ENCODE measurements at regions not wholly inside any gene's neighbourhood (a gene's known extent, or its start where the extent isn't known, plus 50 kb on each side); places are given as distances from the start of the nearest gene placed in this dataset.

DNA sequence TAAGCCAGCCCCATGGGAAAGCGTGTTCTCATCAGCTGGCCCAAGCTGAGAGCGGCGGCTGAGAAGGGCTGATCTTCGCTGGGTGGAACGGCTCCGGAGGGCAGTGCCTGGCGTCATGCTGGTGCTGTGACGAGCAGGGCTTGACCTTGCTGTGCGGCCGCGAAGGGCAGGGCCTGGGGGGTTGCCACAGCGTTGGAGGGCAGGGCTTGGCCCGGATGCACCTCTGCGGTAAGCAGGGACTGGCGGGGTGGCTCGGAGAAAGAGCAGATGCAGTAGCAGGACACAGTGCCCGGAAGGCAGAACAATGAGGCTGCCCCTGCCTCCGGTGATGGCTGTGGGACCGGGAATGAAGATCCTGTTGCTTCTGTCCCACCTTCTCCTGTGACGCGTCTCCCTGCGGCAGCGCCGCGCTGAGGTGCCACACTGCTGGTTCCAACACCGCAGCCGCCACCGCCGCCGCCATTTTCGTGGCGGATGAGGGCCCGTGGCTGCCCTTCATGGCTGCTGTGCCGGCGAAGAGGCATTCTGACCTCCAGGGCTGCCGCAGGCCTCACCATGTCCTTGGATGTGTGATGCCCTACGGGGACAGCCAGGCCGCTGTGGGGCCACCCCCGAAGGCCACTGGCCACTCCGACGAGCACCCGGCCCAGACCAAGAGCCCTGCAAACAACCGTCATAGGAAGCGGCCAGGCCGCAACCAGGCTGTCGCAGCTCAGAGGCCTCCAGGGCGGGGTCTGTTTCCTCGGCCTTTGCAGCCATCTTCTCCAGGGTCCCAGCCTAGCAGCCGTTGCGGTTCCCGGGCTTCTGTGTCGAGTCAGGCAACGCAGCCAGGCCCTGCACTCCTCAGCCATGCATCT is 890.5 kb upstream of the CTNND2 start:
- Mint-ChIP-seq H3K4me1 (no peaks in the 10 kb centered on the region), H3K27me3 (ENCODE audit: low read depth in 3 of 3) (peaks cover 0 to 5% (median 0%) of the 10 kb centered on the region in 3 donors), H3K27ac (no peak overlapping the region), H3K36me3 (peaks cover 3 to 10% (median 8%) of the 10 kb centered on the region in 3 donors), H3K4me3 (no peak overlapping the region), H3K9me3 (peaks cover 0 to 6% (median 3%) of the 10 kb centered on the region in 6 donors)
- DNase-seq, result no peak

- no peaks in the 10 kb centered on the region for H3K4me1 Mint-ChIP-seq
- H3K27ac Mint-ChIP-seq, result no peak overlapping the region
- DNase-seq, result no peak
- peaks cover 0 to 6% (median 3%) of the 10 kb centered on the region in 6 donors for H3K9me3 Mint-ChIP-seq
- H3K4me3 Mint-ChIP-seq, result no peak overlapping the region
- peaks cover 0 to 5% (median 0%) of the 10 kb centered on the region in 3 donors for H3K27me3 Mint-ChIP-seq (ENCODE audit: low read depth in 3 of 3)
- peaks cover 3 to 8% (median 7%) of the 10 kb centered on the region in 3 donors for H3K36me3 Mint-ChIP-seq
These were observed 889.1 kb upstream of the CTNND2 start for GRCh38 chr5:12793373-12793772.

- Mint-ChIP-seq H3K36me3 (no peaks in the 10 kb centered on the region), H3K27me3 (ENCODE audit: low read depth in 3 of 3) (peaks cover 0 to 3% (median 0%) of the 10 kb centered on the region in 3 donors), H3K4me3 (no peak overlapping the region), H3K4me1 (peaks cover 2 to 6% of the 10 kb centered on the region in 2 donors), H3K27ac (no peak overlapping the region), H3K9me3 (peaks cover 0 to 1% (median 0%) of the 10 kb centered on the region in 6 donors)
- DNase-seq, result no peak
These were observed 876.3 kb upstream of the CTNND2 start for GRCh38 chr5:12780536-12780935.

DNA sequence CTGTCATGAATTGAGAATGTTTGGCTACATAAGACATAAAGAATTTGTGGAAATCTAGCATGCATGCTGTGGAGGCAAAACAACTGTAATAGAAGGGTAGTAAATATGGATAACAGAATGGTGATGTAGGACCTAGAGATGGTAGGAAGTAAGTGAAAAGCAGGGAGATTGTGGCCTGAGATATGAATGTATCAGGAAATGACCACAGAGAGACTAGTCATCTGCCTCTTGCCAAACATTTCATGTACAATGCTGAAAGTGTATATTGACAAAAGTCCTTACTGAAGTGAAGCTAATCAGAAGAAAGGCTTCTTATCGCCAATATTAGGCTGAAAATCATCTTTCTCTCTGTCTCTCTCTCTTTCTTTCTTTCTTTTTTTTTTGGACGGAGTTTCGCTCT is 873.1 kb upstream of the CTNND2 start:
- peaks cover 0 to 1% (median 0%) of the 10 kb centered on the region in 3 donors for H3K27me3 Mint-ChIP-seq (ENCODE audit: low read depth in 3 of 3)
- peaks cover 2 to 6% of the 10 kb centered on the region in 2 donors for H3K4me1 Mint-ChIP-seq
- no peaks in the 10 kb centered on the region for H3K36me3 Mint-ChIP-seq
- no peak overlapping the region for H3K4me3 Mint-ChIP-seq
- H3K9me3 Mint-ChIP-seq, result peaks cover 0 to 1% (median 0%) of the 10 kb centered on the region in 6 donors
- DNase-seq, result no peak
- no peak overlapping the region for H3K27ac Mint-ChIP-seq

DNA sequence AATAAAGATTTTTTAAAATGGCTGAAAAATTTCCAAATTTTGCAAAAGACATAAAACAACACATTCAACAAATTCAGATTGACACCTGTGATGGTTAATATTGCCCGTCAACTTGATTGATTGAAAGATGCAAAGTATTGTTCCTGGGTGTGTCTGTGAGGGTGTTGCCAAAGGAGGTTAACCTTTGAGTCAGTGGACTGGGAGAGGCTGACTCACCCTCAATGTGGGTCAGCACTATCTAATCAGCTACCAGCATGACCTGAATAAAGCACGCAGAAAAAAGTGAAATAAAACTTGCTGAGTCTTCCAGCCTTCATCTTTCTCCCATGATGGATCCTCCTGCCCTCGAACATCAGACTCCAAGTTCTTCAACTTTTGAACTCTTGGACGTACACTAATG is 868.0 kb upstream of the CTNND2 start:
- DNase-seq, result no peak
- Mint-ChIP-seq H3K4me1 (peaks cover 2 to 3% of the 10 kb centered on the region in 2 donors), H3K27me3 (ENCODE audit: low read depth in 3 of 3) (peaks cover 0 to 2% (median 0%) of the 10 kb centered on the region in 3 donors), H3K27ac (no peak overlapping the region), H3K4me3 (no peak overlapping the region), H3K36me3 (no peaks in the 10 kb centered on the region), H3K9me3 (peaks cover 0 to 1% (median 0%) of the 10 kb centered on the region in 6 donors)

- Mint-ChIP-seq H3K4me1 (no peaks in the 10 kb centered on the region), H3K4me3 (no peak overlapping the region), H3K27me3 (ENCODE audit: low read depth in 3 of 3) (no peaks in the 10 kb centered on the region), H3K27ac (no peak overlapping the region), H3K36me3 (peaks cover 0 to 4% (median 0%) of the 10 kb centered on the region in 3 donors), H3K9me3 (no peaks in the 10 kb centered on the region)
- DNase-seq, result no peak
These were observed 855.1 kb upstream of the CTNND2 start for GRCh38 chr5:12759377-12759776.

- Mint-ChIP-seq H3K4me3 (no peak overlapping the region), H3K27ac (no peak overlapping the region), H3K36me3 (peaks cover 0 to 6% (median 0%) of the 10 kb centered on the region in 3 donors), H3K4me1 (no peaks in the 10 kb centered on the region), H3K9me3 (no peaks in the 10 kb centered on the region), H3K27me3 (ENCODE audit: low read depth in 3 of 3) (no peaks in the 10 kb centered on the region)
- no peak for DNase-seq
These were observed 852.8 kb upstream of the CTNND2 start for GRCh38 chr5:12757035-12757434.

DNA sequence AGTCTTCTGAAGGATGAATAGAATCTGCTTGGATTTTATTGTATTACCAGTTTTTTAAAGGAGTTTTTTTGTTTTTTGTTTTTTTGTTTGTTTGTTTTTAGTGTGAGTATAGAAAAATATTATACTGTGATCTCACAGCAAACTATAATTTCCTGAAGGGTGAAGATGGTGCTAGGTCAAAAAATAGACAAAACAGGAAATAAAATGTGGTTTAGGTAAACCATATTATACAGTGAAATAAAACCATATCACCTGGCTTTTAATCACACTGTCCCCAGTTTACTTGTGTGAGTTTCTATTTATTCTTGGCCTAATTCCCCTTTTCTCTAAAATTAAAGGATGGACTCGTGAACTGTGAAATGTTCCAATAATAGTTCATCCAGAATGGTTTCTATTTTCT is 841.3 kb upstream of the CTNND2 start:
- no peak for DNase-seq
- Mint-ChIP-seq H3K4me3 (peak overlapping the region in 3 of 5 donors; percentile 6 to 30 (median 23)), H3K27ac (no peak overlapping the region), H3K9me3 (peaks cover 0 to 3% (median 0%) of the 10 kb centered on the region in 6 donors), H3K4me1 (peaks cover 18 to 25% of the 10 kb centered on the region in 2 donors), H3K36me3 (no peaks in the 10 kb centered on the region), H3K27me3 (ENCODE audit: low read depth in 3 of 3) (peaks cover 0 to 5% (median 4%) of the 10 kb centered on the region in 3 donors)

- no peaks in the 10 kb centered on the region for H3K9me3 Mint-ChIP-seq
- H3K27me3 Mint-ChIP-seq (ENCODE audit: low read depth in 3 of 3), result peaks cover 0 to 5% (median 4%) of the 10 kb centered on the region in 3 donors
- DNase-seq, result no peak
- H3K4me1 Mint-ChIP-seq, result peaks cover 18 to 25% of the 10 kb centered on the region in 2 donors
- no peak overlapping the region for H3K4me3 Mint-ChIP-seq
- no peaks in the 10 kb centered on the region for H3K36me3 Mint-ChIP-seq
- no peak overlapping the region for H3K27ac Mint-ChIP-seq
These were observed 839.3 kb upstream of the CTNND2 start for GRCh38 chr5:12743582-12743981.

GRCh38 chr5:12730354-12730753 is 826.1 kb upstream of the CTNND2 start:
- Mint-ChIP-seq H3K27ac (no peak overlapping the region), H3K36me3 (no peaks in the 10 kb centered on the region), H3K4me3 (no peak overlapping the region), H3K4me1 (peaks cover 12 to 16% of the 10 kb centered on the region in 2 donors), H3K27me3 (ENCODE audit: low read depth in 3 of 3) (peaks cover 0 to 3% (median 0%) of the 10 kb centered on the region in 3 donors), H3K9me3 (peaks cover 0 to 1% (median 0%) of the 10 kb centered on the region in 6 donors)
- no peak for DNase-seq

- H3K4me1 Mint-ChIP-seq, result no peaks in the 10 kb centered on the region
- H3K9me3 Mint-ChIP-seq, result peaks cover 0 to 3% (median 0%) of the 10 kb centered on the region in 6 donors
- no peak overlapping the region for H3K4me3 Mint-ChIP-seq
- no peak for DNase-seq
- H3K36me3 Mint-ChIP-seq, result peaks cover 0 to 3% (median 0%) of the 10 kb centered on the region in 3 donors
- peaks cover 0 to 2% (median 0%) of the 10 kb centered on the region in 3 donors for H3K27me3 Mint-ChIP-seq (ENCODE audit: low read depth in 3 of 3)
- H3K27ac Mint-ChIP-seq, result no peak overlapping the region
These were observed 812.4 kb upstream of the CTNND2 start for GRCh38 chr5:12716664-12717063.

- no peak overlapping the region for H3K4me3 Mint-ChIP-seq
- no peaks in the 10 kb centered on the region for H3K4me1 Mint-ChIP-seq
- no peaks in the 10 kb centered on the region for H3K9me3 Mint-ChIP-seq
- H3K27ac Mint-ChIP-seq, result no peak overlapping the region
- DNase-seq, result no peak
- H3K36me3 Mint-ChIP-seq, result no peaks in the 10 kb centered on the region
- H3K27me3 Mint-ChIP-seq (ENCODE audit: low read depth in 3 of 3), result peaks cover 0 to 2% (median 2%) of the 10 kb centered on the region in 3 donors
These were observed 803.3 kb upstream of the CTNND2 start for GRCh38 chr5:12707560-12707959.

DNA sequence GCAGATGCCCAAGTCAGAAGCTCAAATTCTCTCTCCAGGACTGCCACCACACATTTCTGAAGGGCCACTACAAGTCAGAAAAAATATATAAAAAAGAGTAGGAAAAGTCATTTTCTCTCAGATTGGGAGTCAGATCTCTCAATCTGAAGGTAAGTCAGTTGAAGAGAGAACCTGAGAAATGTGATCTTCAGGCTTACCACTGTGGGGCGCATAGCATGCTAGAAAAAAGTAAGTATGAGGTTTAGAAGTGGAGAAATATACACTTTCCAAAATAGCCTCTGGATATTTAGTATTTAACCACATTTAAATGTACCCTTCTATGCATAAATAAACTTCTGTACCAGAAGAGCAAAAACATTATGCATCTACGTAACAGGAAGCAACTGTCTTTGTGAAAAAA is 800.7 kb upstream of the CTNND2 start:
- Mint-ChIP-seq H3K4me3 (no peak overlapping the region), H3K27ac (no peak overlapping the region), H3K9me3 (no peaks in the 10 kb centered on the region), H3K36me3 (no peaks in the 10 kb centered on the region), H3K27me3 (ENCODE audit: low read depth in 3 of 3) (peaks cover 0 to 2% (median 0%) of the 10 kb centered on the region in 3 donors), H3K4me1 (no peaks in the 10 kb centered on the region)
- peak in 1 of 3 donors; percentile 10 for DNase-seq

- H3K4me1 Mint-ChIP-seq, result no peaks in the 10 kb centered on the region
These were observed 799.0 kb upstream of the CTNND2 start for GRCh38 chr5:12703254-12703653.

More at GRCh38 chr5:12703254-12703653, 799.0 kb upstream of the CTNND2 start:
- Mint-ChIP-seq H3K4me3 (no peak overlapping the region), H3K36me3 (no peaks in the 10 kb centered on the region), H3K27ac (peak overlapping the region in 1 of 6 donors; percentile 14), H3K9me3 (no peaks in the 10 kb centered on the region), H3K27me3 (ENCODE audit: low read depth in 3 of 3) (peaks cover 0 to 2% (median 2%) of the 10 kb centered on the region in 3 donors)
- no peak for DNase-seq
